Gastrocnemius medialis (tissue), 4 donors: ENCODE measurements at regions not wholly inside any gene's neighbourhood (a gene's known extent, or its start where the extent isn't known, plus 50 kb on each side); places are given as distances from the start of the nearest gene placed in this dataset.

Experiments
- ATAC-seq, 2 donors: fragments of 150-250 bp; one replicate each; pipeline ENCODE4 v1.9.1; 2016
- DNase-seq, 2 donors: peaks; one replicate each; pipeline ENCODE4 v3.0.0-alpha.2; 2019
- H3K27ac ChIP-seq, 4 donors: fragments of 200-600 bp; sonication (generic); 1 replicate in 1 of 4; 2 replicates in 3 of 4; pipeline ENCODE4 v1.5.1; 2016 to 2018; ENCODE audit warnings: mild to moderate bottlenecking in 2 of 4, moderate library complexity in 1 of 4
- H3K27me3 ChIP-seq, 3 donors: fragments of 200-600 bp; sonication (generic) in 2 of 3; 1 replicate in 1 of 3; 2 replicates in 2 of 3; pipeline versions ENCODE4 v1.5.1 to v1.6.0; 2016 to 2019; ENCODE audit warnings: mild to moderate bottlenecking in 1 of 3, moderate library complexity in 1 of 3
- H3K36me3 ChIP-seq, 2 donors: fragments of 200-600 bp; sonication (generic) in 1 of 2; one replicate each; pipeline ENCODE4 v1.5.1; 2017 to 2018
- H3K4me1 ChIP-seq, 2 donors: fragments of 200-600 bp; sonication (generic) in 1 of 2; one replicate each; pipeline ENCODE4 v1.5.1; 2016 to 2017; ENCODE audit warnings: mild to moderate bottlenecking in 2 of 2
- H3K4me3 ChIP-seq, 4 donors: fragments of 200-600 bp; sonication (generic) in 3 of 4; 1 replicate in 1 of 4; 2 replicates in 3 of 4; pipeline ENCODE4 v1.5.1; 2016 to 2019; ENCODE audit warnings: mild to moderate bottlenecking in 2 of 4
- H3K9me3 ChIP-seq, 3 donors: fragments of 200-600 bp; sonication (generic) in 2 of 3; 1 replicate in 1 of 3; 2 replicates in 2 of 3; pipeline ENCODE4 v1.5.1; 2016 to 2019
- POLR2A ChIP-seq, 2 donors: fragments of 450-650 bp; IDR thresholded peaks; one replicate each; pipeline ENCODE4 v1.6.1; 2017; ENCODE audit warnings: antibody characterized with exemption in 2 of 2, mild to moderate bottlenecking in 2 of 2, moderate library complexity in 2 of 2
- in situ Hi-C, 4 donors: fragments of 200-750 bp; cut with MboI; loops; one replicate each; pipeline versions ENCODE4 v1.15.0 to v1.8.0; 2017; ENCODE audit warnings: low sequenced_read_pairs in 4 of 4
- intact Hi-C: fragments of 100-400 bp; cut with DNase I; formaldehyde crosslinking; loops from one replicate; pipeline ENCODE4 v1.15.1; 2023; ENCODE audit warnings: low total_unique reads
- TF ChIP-seq, protein P1 (sequence below), 5 experiments: fragments of 450-650 bp in 3 of 5; fragments of 200-600 bp in 2 of 5; sonication (generic) in 2 of 5; IDR thresholded peaks in 4 of 5; conservative IDR thresholded peaks in 1 of 5; 1 replicate in 4 of 5; 2 replicates in 1 of 5; pipeline ENCODE4 v1.5.1; 2016 to 2019; ENCODE audit warnings: antibody characterized with exemption in 5 of 5, mild to moderate bottlenecking in 3 of 5, moderate library complexity in 3 of 5

- no peaks in the 10 kb centered on the region for H3K4me1 ChIP-seq
- H3K27ac ChIP-seq = no peak overlapping the region
- H3K9me3 ChIP-seq = no peaks in the 10 kb centered on the region
- intact Hi-C loops (no loop called here), in situ Hi-C loops (no loop called here)
- H3K27me3 ChIP-seq = no peaks in the 10 kb centered on the region
- ATAC-seq = no peak
- H3K4me3 ChIP-seq = no peak overlapping the region
- no peaks in the 10 kb centered on the region for H3K36me3 ChIP-seq
- TF ChIP-seq, protein P1, sequence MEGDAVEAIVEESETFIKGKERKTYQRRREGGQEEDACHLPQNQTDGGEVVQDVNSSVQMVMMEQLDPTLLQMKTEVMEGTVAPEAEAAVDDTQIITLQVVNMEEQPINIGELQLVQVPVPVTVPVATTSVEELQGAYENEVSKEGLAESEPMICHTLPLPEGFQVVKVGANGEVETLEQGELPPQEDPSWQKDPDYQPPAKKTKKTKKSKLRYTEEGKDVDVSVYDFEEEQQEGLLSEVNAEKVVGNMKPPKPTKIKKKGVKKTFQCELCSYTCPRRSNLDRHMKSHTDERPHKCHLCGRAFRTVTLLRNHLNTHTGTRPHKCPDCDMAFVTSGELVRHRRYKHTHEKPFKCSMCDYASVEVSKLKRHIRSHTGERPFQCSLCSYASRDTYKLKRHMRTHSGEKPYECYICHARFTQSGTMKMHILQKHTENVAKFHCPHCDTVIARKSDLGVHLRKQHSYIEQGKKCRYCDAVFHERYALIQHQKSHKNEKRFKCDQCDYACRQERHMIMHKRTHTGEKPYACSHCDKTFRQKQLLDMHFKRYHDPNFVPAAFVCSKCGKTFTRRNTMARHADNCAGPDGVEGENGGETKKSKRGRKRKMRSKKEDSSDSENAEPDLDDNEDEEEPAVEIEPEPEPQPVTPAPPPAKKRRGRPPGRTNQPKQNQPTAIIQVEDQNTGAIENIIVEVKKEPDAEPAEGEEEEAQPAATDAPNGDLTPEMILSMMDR (IDR thresholded peaks at IDR 0.05 in 4 of 5, conservative IDR thresholded peaks at IDR 0.05 in 1 of 5) = no peak
- TF ChIP-seq POLR2A (IDR thresholded peaks at IDR 0.05) = no peak
- no peak for DNase-seq
Observed at GRCh38 chr12:116465407-116465806, 93.8 kb upstream of the MAP1LC3B2 start.

GRCh38 chr12:116465856-116466255, 93.3 kb upstream of the MAP1LC3B2 start:
- Histone ChIP-seq H3K27ac (no peak overlapping the region), H3K27me3 (no peaks in the 10 kb centered on the region), H3K4me1 (no peaks in the 10 kb centered on the region), H3K36me3 (no peaks in the 10 kb centered on the region), H3K4me3 (no peak overlapping the region), H3K9me3 (no peaks in the 10 kb centered on the region)
- ATAC-seq (no peak), DNase-seq (no peak)
- TF ChIP-seq, protein P1 (IDR thresholded peaks at IDR 0.05 in 4 of 5, conservative IDR thresholded peaks at IDR 0.05 in 1 of 5) = no peak
- no peak for TF ChIP-seq POLR2A (IDR thresholded peaks at IDR 0.05)
- intact Hi-C loops = no loop called here
- in situ Hi-C loops = no loop called here

GRCh38 chr12:116466536-116466935, 92.6 kb upstream of the MAP1LC3B2 start:
- intact Hi-C loops = no loop called here
- no peak overlapping the region for H3K4me3 ChIP-seq
- in situ Hi-C loops = no loop called here
- TF ChIP-seq, protein P1 (IDR thresholded peaks at IDR 0.05 in 4 of 5, conservative IDR thresholded peaks at IDR 0.05 in 1 of 5) = no peak
- H3K36me3 ChIP-seq = no peaks in the 10 kb centered on the region
- H3K4me1 ChIP-seq = no peaks in the 10 kb centered on the region
- ATAC-seq = no peak
- no peaks in the 10 kb centered on the region for H3K27me3 ChIP-seq
- DNase-seq = no peak
- no peak overlapping the region for H3K27ac ChIP-seq
- no peaks in the 10 kb centered on the region for H3K9me3 ChIP-seq

DNA sequence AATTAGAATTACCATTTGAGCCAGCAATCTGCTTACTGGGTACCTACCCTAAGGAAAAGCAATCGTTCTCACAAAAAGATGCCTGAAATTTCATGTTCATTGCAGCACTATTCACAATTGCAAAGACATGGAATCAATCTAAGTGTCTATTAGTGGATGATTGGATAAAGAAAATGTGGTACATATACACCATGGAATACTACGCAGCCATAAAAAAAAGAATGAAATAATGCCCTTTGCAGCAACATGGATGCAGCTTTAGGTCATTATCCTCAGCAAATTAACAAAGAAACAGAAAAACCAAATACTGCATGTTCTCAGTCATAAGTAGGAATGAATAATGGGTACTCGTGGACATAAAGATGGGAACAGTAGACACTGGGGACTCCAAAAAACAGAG, 89.8 kb upstream of the MAP1LC3B2 start:
- DNase-seq (no peak), ATAC-seq (no peak)
- Histone ChIP-seq H3K36me3 (no peaks in the 10 kb centered on the region), H3K9me3 (no peaks in the 10 kb centered on the region), H3K27ac (no peak overlapping the region), H3K27me3 (no peaks in the 10 kb centered on the region), H3K4me1 (no peaks in the 10 kb centered on the region), H3K4me3 (no peak overlapping the region)
- intact Hi-C loops (no loop called here), in situ Hi-C loops (no loop called here)
- TF ChIP-seq, protein P1 (IDR thresholded peaks at IDR 0.05 in 4 of 5, conservative IDR thresholded peaks at IDR 0.05 in 1 of 5) = no peak
- no peak for TF ChIP-seq POLR2A (IDR thresholded peaks at IDR 0.05)

GRCh38 chr12:116471544-116471943, 87.6 kb upstream of the MAP1LC3B2 start:
- Histone ChIP-seq H3K27me3 (no peaks in the 10 kb centered on the region), H3K4me3 (no peak overlapping the region), H3K36me3 (no peaks in the 10 kb centered on the region), H3K27ac (no peak overlapping the region), H3K4me1 (no peaks in the 10 kb centered on the region), H3K9me3 (no peaks in the 10 kb centered on the region)
- DNase-seq (no peak), ATAC-seq (no peak)
- TF ChIP-seq, protein P1 (IDR thresholded peaks at IDR 0.05 in 4 of 5, conservative IDR thresholded peaks at IDR 0.05 in 1 of 5) = no peak
- TF ChIP-seq POLR2A (IDR thresholded peaks at IDR 0.05) = no peak
- intact Hi-C loops (no loop called here), in situ Hi-C loops (no loop called here)
